Left hindlimb (tissue), 1 donor: ENCODE measurements at regions not wholly inside any gene's neighbourhood (a gene's known extent, or its start where the extent isn't known, plus 50 kb on each side); places are given as distances from the start of the nearest gene placed in this dataset.

Source experiments
- DNase-seq: peaks from one replicate; pipeline ENCODE4 v3.0.0-alpha.2; 2018

DNA sequence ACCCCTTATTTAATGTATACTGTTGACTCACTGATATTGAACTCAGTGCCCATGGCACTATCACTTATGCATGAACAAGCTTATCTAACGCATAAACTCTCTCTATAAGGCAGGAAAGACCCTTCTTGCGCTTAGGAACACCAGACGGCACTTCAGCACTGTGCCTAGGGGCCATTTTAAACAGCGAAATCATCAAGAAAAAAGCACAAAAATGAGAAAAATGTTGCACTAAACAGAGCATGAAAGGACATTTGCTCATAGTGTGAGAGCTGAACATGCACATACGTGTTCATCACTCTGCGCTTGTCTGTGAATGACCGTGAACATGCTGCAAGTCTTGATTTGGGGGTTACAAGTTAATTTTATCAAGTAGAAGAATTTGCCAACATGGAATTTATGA, 109.6 kb downstream of the WDR11 start:
- DNase-seq = no peak

DNA sequence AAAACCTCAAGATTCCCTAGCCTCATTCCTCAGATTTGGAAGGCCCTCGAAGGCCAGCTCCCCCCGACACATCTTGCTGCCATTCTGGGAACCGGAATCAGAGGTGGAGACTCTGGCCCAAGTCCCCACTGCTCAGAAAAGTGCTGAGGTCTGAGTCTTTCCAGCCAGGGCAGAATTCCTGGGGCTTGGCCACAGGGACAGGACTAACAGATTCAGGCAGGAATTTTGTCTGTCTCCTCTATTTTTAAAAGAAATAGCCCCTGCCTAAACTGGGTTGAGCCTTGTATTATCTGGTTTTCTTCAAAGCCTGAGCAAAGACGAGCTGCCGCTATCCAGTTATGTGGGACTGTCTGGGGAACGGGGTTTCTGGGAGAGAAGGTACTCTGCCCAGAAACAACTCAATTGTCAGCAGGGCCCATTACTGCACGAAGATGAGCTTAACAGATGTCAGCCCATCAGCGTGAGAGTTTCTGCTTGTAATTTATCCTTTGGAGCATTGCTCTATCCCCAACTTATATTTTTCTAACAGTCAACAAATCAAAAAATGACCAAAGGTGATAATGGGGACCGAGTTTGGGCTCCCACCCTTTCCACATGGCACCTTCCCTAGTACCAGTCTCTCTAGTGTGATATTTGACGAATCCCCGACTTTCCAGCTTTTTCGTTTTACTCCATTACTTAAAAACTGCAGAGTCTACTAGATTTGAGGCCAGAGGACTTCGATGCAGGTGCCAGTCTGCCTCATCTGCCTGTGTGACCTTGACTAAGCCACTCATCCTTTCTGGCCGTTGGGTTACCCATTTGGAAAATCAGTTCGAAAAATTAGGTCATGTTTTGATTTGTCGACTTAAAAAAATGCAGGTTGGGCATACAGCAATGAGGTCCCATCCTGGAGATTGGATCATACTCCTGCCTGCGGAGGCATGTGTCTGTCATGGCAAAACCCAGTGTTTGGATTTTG, 110.9 kb downstream of the WDR11 start:
- peak; percentile 74 for DNase-seq

DNA sequence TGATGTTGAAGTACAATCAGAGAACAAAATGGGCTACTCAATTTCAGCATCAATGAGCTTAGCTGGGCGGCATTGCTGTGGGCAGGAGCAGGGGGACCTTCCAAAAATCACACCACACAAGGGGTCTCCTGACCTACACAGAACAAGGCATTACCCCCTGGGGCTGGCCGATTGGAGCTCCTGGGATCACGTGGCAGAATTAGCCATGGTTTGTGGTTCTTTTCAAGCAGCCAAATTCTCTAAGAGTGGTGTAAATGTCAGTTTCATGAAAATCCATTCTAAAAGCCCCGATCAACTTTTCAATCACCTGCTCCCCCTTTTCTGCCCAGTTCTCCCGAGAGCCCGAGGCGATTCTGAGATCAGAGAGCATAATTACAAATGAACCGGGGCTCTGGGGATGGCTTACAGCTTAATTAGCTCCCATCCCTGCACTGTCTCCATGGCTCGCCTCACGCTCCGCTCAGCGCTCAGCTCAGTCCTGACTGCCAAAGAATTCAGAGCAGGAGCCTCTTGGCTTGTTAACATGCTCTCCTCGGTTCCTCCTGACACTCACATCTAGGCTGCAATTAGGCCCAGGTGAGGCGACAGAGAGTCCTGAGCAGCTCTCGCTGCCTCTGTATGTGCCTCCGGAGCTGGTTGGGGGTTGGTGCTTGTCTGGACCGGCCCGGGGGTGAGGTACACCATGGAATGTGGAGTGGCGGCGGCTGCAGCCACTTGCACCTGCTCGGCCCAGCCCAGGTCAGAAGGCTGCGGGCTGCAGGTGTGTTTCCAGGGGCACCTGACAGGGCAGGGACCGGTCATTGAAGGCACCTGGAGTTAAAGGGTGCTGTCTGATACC, 111.8 kb downstream of the WDR11 start:
- no peak for DNase-seq

DNA sequence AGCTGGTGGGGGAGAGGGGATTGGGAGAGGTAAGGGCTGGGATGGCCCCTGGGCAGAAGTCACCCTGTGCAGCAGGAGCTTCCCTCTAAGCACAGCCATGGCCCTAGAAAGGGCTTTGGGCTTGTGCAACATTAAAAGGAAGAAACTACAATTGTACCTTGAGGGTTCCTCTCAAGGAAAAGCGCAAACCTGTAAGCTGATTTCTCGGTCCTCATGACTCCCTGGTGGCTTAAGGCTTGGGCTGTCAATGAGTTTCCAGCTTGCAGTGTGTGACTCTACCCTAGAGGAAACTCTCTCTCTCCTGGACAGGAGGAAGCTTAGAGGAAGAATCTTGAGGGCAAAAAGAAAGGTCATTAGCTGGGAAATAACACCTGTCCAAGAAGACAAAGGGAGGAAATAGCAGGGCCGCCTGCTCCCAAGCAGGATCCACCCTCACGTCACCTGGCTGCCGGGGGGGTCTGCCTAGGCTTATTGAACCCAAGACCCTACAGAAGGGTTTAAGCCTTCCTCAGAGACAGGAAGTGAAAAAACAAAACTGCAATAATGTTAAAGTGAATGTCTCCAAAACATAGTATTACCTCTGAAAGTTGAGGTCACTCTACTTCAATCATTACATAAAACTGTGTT, 112.5 kb downstream of the WDR11 start:
- DNase-seq = no peak

DNA sequence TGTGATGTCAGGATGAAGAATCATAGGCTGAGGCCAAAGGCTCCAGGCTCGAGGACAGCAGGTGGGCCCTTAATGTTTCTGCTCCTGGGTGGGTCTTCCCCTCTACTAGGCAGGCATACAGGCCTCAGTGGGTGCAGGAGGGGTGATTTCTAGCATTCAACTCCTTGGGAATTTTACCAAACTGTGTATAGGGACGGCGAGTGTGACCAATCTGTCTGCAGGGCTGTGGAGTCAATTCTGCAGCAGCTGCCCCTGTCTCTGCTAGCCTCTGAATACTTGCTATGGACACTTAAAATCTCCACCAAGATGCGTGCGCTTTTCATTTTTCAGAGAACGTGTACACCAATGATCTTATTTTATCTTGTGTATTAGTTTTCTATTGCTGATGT, 115.5 kb downstream of the WDR11 start:
- DNase-seq = no peak

DNA sequence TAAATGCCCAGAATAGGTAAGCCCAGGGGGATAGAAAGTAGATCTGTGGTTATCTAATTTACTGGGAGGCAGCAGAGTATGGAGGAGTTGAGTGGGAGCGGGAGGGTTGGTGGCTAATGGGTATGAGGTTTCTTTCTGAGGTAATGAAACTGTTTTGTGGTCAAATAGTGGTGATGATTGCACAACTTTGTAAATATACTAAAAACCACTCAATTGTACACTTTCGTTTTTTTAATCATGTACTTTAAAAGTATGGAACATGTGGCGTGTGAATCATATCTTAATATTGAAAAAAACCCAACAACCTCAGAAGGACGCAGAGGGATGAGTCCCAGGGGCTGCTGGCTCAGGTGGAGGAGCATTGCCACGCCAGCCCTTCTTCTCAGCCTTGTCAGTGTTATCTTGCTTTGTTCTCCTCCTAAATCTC, 118.1 kb downstream of the WDR11 start:
- DNase-seq = no peak

DNA sequence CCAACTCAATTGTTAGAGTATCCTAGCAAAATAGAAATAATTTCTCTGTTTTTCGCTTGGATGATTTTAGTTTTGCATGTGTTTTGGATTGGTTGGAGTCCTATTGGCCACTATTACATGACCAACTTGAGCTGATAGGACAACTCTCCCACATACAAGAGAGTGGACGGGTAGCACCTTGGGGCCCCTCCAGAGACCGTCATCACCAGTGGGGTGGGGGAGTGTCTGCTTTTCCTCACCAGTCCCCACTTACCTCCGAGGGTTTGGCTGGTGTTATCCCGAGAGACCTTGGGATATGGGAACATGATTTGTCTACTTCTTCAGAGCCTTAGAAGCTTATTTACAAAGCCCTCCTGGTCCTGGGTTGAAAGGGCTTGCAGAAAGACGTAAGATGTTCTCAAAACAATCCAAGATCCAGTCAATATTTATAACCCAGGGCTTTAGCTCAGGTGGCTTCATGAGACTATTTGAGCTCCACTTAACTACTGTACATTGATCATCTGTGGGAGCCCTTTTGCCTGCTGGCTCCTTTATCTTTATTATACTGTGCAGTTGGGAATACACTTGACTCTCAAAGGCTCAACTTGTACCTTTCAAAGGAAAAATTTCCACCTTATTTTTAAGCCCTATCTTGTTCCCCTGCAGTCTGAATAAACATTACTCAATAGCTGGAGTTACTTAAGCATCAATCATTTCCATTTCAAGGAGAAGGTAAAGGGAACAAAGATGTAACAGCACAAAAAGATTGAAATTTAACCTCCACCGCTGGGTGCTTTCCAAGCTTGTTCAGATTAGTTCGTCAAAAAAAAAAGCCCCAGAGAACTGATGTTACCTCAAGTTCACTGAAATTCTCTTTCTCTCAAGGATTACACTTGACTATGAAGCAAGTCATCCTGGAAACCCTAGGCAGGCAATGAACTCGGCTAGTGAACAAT, 119.7 kb downstream of the WDR11 start:
- DNase-seq = no peak

DNA sequence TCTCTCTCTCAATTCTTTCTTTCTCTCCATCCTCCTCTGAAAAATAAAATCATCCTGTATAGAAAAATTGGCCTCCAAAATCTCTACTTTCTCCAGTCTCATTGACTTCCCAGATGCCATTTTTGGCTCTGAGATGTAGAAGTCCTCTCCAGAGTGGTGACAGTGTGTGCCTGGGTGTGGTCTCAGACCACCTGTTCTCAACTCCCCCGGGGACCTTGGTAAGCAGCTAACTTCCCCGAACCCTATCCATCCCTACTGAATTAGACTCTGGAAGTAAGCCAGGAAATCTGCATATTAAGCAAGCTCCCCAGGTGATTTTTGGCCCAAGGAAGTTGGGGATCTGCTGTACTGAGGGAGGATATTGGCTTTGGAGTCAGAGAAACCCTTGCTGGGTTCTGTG, 120.5 kb downstream of the WDR11 start:
- no peak for DNase-seq

DNA sequence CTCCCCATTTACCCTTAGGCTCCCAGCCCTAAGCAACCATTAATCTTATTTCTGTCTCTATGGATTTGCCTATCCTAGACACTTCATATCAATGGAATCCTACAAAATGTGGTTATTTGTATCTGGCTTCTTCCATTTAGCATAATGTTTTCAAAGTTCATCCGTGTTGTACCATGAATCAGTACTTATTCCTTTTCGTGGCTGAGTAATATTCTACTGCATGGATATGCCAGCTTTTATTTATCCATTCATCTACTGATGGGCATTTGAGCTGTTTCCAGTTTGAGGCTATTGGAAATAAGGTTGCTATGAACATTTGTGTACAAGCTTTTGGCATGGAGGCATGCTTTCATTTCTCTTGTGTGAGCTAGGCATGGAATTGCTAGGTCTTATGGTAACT, 121.1 kb downstream of the WDR11 start:
- no peak for DNase-seq

DNA sequence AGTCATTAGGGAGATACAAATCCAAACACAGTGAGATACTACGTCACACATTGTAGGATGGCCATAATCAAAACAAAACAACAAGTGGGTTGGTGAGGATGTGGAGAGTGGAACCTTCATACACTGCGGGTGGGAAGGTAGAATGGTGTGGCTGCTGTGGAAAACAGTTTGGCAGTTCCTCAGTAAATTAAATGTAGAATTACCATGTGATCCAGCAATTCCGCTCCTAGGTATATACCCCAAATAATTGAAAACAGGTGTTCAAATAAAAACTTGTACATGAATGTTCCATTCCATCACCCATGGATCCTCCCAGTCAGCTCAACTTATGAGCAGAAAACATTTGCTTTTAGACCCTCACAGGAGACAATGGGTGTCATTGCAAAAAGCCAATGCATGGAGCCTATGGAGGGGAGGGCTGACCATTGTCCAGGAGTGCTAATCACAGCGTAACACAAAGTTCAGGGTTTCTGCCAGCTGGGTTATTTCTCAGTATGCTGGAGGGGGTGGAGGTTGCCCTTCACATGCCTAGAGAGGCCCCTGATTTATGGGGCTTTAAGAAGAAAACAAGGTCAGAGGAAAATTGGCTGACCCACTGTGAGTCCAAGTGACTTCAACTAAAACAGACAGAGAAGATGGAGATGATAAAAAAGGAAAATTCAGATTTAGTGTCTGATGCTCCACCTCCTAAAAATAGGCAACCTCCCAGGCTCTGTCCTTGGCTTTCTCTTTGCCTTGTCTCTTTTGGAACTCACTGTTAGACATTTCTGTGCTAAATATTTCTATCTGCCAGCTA, 124.1 kb downstream of the WDR11 start:
- DNase-seq = no peak

DNA sequence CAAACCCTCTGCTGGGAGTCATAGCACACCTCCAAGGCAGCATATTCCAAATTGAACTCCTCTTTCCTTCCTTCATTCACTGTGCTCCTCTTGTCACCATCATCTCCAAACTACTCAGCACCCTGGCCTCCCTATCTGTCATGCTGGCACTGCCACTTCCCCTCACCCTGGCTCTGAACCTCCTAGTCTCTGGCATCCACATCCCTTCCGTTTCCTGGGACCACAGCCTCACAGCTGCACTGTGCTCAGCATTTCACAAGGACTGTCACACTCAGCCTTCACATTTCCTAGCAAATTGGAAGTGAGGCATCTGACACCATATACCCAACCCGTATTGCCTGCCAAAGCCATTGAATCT, 124.7 kb downstream of the WDR11 start:
- DNase-seq = no peak

DNA sequence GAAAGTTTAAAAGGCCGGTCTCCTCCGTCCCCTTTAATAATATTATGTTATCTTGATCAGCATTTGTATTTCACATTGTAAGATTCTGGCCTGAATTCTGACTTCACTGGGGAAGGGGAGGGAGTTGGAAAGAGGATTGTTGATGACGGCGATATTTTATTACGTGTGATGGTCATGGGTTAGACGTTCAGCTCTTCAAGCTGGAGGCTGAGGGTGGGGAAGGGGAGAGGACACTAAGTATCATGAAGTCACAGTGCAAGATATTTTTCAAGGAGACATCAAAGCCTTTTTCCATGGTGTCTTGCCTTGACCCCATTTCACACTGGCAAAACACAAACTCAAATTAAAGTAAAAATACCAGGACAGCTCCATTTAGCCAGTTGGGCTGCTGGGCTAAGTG, 126.7 kb downstream of the WDR11 start:
- no peak for DNase-seq

DNA sequence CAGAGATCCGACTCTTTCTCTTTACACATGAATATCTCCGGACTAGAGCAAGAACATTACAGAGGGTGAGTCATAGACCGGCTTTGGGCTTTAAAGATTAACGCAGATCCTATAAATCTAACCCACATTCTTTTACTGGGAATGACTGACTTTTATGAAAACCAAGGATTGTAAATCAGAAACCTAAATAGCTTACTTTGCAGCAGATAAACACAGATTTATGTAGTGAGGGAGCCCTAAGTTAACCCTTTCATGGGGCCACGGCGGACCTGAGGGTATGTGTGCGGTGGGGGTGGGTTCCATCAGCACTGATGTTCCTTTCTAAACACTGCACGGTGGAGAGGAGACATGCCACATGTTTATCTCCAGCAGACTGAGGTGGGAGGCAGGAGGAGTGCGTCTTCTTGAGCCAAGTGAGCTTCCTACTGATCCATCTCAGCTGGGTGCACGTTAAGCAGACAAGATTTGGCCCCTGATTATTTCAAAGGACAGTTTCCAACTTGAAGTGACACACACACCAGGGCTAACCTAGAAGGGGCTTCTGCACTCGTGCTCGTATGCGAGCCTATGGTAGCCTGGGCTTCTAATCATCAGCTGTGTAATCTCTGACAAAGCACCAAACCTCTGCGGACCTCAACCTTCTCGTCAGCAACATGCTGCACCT, 127.6 kb downstream of the WDR11 start:
- DNase-seq = no peak

DNA sequence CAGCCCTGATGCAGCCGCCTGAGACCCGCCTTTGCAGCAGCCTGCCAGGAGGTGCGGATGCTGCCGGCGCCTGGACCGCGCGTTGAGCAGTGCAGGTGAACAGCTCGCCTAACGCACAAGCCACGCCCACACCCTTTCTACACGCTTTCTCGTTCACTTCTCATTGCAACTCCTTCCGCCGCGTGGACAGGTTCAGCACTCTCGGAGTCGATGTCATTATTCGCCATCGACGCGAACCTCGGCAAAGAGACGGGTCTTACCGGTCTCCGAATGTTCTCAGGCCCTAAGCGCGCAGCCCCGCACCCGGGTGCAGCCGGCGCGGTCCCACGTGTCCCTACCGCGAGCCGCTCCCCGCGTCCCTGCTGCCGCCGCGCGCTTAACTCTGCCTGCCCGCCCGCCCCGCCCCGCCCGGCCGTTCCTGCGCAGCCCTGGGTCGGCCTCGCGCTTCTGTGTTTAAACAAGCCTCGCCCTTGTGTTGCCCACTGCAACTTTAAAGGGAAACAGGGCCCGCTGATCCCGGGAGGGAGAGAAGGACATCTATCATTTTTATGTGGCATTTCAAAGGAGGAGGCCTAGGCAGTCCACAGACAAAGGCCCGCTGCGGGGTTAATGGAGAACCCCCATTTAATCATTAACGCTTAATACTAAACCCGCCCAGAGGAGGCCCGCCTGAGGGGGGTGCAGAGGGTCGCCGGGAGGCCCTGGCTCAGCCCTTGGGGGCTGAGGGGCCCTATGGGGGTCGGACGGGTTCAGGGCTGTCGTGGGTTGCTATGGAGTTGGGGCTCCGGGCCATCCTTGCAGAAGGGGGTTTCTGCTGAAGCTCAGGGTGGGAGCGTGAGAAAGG, 128.5 kb downstream of the WDR11 start:
- no peak for DNase-seq

DNA sequence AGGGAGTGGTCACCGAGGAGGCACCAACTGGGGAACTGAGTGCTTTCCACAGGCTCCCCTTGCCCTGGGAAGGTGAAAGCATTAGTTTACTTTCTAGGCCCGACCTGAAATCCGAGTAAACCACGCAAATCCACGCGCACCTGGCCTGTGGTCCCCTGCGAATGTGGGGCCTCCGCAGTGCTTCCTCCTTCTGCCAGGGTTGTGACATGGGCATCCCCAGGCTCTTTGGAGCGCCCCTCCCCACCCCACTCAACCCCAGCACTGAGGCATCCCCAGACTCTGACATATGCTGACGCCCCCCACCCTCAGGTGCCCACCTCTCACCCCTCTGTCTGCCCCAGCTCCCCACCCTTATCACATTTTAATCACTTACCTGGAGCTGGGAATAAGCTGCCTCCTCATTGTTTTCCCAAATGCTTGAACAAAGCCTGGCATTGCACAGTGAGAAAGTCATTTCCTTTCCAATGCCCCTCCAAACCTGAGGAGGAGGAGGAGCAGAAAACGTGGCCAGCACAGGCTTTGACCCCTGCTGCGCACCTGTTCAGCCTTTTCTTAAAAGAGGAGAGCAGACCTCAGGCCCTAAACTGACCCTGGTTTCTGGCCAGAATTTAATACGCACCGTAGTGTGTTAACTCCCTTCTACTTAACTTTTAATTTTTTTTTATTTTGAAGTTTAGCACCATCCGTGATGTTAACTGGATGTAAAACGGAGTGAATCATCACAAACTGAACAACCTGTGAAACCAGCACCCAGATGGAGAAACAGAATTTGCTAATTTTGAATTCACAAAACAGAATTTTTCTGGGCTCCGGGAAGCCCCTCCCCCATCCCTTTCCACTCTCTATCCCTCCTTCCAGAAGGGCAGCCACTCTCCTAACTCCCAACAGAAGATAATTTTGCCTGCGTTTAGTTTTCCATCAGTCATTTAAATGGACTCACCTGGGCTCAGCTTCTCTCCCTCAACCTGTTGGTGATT, 129.4 kb downstream of the WDR11 start:
- no peak for DNase-seq

DNA sequence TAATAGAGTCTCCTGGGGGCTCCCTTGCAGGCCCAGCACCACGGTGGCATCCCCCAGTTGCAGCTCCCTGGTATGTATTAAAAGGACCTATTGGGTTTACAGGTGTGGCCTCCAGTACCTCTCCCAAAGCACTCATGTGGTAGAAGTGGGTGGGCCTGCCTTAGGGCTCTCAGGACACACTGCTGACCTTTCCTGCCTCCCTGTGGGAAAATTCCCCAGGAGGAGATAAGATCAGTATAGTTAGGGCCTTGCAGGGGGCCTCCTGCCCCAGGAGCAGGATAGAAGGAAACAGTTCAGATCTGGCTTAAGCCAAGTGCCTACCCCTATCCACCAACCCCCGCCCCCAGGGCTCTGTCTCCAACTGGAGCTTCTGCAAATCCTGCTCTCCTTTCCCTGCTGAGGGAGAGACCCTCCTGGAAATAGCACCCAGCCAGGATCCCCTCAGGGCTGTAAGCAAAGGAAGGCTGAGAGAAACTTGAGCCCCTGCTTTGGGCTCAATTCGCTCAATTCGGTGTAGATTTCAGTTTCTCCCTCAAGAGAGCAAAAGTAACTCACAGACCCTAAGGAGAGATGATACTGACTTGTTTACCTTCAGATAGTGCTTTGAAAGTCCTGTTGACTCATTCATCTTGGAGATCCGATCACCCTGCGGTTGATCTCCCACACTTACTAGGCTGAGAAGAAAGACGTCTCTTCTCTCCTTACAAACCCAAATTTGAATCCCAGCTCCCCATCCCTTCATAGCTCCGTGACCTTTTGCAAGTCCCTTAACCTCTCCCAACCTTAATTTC, 130.6 kb downstream of the WDR11 start:
- no peak for DNase-seq

DNA sequence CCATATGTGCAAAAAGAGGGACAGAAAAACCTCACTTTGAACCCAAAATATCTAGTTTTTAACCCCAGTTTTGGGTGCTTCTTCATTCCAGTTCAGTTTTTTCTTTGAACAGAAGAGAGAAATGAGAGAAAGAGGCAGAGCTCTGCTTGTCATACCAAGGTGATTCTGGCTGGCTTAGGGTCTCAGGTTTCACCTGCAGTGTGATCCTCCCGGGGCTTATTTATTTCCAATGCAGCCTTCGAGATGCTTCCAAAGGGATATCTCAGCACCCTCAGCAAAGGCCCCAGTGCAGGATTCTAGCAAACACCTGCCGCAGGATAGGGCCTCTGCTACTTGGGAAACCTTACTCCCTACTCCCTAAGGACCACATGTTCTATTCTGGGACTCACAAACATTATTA, 131.3 kb downstream of the WDR11 start:
- DNase-seq = no peak

DNA sequence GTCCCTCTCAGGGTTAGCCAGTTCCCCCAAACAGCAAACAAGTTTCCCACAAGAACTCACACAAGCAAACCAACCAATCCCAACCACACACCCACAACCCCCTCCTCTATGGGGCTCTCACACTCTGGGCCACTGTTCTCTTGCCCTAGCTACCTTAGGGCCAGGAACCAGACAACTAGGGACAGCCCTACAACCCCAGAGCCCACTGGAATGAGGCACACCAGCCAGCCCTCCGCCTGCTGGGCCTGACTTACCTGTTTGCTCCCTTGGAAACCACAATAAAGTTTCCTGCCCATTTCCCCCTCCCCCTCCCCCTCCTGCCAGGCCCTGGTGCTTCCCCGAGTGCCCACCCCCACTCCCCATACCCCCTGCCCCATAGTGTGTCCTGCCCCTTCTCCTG, 132.6 kb downstream of the WDR11 start:
- no peak for DNase-seq
